ENCODE measurements at regions not wholly inside any gene's neighbourhood (a gene's known extent, or its start where the extent isn't known, plus 50 kb on each side); places are given as distances from the start of the nearest gene placed in this dataset.
"Not testable (repeated sequence)": the region's sequence is repeated elsewhere in the genome, so short reads cannot be mapped to it uniquely, and the experiment has no call there.

GRCh38 chr1:209113521-209113920, 470.0 kb upstream of the CAMK1G start:
- Mint-ChIP-seq H3K4me3 (no peak overlapping the region), H3K4me1 (ENCODE audit: low read depth) (no peaks in the 10 kb centered on the region), H3K27ac (no peak overlapping the region), H3K27me3 (ENCODE audit: insufficient read depth) (no peaks in the 10 kb centered on the region; the same call in 1 of the 2 replicates), H3K9me3 (peaks cover 4% of the 10 kb centered on the region; the same call in 1 of the 2 replicates), H3K36me3 (ENCODE audit: low read depth) (no peaks in the 10 kb centered on the region)
- TF ChIP-seq, protein P1, sequence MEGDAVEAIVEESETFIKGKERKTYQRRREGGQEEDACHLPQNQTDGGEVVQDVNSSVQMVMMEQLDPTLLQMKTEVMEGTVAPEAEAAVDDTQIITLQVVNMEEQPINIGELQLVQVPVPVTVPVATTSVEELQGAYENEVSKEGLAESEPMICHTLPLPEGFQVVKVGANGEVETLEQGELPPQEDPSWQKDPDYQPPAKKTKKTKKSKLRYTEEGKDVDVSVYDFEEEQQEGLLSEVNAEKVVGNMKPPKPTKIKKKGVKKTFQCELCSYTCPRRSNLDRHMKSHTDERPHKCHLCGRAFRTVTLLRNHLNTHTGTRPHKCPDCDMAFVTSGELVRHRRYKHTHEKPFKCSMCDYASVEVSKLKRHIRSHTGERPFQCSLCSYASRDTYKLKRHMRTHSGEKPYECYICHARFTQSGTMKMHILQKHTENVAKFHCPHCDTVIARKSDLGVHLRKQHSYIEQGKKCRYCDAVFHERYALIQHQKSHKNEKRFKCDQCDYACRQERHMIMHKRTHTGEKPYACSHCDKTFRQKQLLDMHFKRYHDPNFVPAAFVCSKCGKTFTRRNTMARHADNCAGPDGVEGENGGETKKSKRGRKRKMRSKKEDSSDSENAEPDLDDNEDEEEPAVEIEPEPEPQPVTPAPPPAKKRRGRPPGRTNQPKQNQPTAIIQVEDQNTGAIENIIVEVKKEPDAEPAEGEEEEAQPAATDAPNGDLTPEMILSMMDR (IDR thresholded peaks at IDR 0.05), result no peak
- DNase-seq, result no peak

- Mint-ChIP-seq H3K4me3 (no peak overlapping the region), H3K27ac (no peak overlapping the region), H3K36me3 (ENCODE audit: low read depth) (no peaks in the 10 kb centered on the region), H3K27me3 (ENCODE audit: insufficient read depth) (no peaks in the 10 kb centered on the region; the same call in none of the 2 replicates), H3K4me1 (ENCODE audit: low read depth) (no peaks in the 10 kb centered on the region), H3K9me3 (peaks cover 4% of the 10 kb centered on the region; the same call in 1 of the 2 replicates)
- DNase-seq, result no peak
- TF ChIP-seq, protein P1 (IDR thresholded peaks at IDR 0.05), result no peak
Observed at GRCh38 chr1:209116705-209117104, 466.8 kb upstream of the CAMK1G start.

DNA sequence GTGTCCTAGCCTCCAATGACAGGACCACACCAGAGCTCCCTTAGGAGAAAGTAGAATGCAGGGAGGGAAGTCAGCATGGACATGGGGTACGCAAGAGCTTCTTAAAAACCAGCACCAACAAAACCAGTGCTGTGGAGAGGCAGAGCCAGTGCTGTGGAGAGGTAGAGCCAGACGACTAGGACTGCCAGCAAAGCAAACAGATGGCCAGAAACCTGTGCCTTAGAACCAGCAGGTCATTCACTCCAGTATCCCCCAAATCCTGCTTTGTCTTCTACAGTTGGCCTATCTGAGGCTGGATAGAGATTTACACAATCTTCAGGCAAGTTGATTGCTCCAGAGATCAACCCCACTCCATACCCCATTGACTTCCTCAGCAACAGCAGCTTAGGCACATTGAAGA, 459.9 kb upstream of the CAMK1G start:
- no peaks in the 10 kb centered on the region for H3K36me3 Mint-ChIP-seq (ENCODE audit: low read depth)
- no peaks in the 10 kb centered on the region for H3K4me1 Mint-ChIP-seq (ENCODE audit: low read depth)
- DNase-seq, result no peak
- H3K27me3 Mint-ChIP-seq (ENCODE audit: insufficient read depth), result no peaks in the 10 kb centered on the region; the same call in 1 of the 2 replicates
- peaks cover 24% of the 10 kb centered on the region for H3K9me3 Mint-ChIP-seq
- TF ChIP-seq, protein P1 (IDR thresholded peaks at IDR 0.05), result no peak
- H3K27ac Mint-ChIP-seq, result no peak overlapping the region
- H3K4me3 Mint-ChIP-seq, result no peak overlapping the region

DNA sequence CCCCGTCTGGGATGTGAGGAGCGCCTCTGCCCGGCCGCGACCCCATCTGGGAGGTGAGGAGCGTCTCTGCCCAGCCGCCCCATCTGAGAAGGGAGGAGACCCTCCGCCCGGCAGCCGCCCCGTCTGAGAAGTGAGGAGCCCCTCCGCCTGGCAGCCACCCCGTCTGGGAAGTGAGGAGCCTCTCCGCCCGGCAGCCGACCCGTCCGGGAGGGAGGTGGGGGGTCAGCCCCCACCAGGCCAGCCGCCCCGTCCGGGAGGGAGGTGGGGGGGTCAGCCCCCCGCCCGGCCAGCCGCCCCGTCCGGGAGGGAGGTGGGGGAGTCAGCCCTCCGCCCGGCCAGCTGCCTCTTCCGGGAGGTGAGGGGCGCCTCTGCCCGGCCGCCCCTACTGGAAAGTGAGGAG, 454.4 kb upstream of the CAMK1G start:
- not testable (repeated sequence) for H3K27ac Mint-ChIP-seq; H3K4me1 Mint-ChIP-seq (ENCODE audit: low read depth); H3K36me3 Mint-ChIP-seq (ENCODE audit: low read depth)

DNA sequence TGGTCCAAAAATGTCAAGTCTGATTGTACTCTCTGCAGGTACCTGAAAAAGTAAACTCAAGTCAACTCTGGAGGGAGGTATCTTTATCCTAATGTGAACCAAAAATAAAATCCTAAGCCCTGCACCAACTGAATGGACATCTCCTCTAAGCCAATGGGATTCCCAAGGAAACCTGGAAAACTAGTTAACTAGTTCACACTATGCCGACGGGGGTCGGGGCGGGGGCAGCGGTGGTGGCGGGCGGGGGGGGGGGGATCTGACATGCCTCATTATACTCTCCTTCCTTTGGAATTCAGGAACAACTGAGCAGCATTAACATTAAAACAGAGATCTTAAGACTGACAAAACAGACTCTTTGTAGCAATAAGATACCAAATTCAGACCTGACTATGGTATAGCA, 452.6 kb upstream of the CAMK1G start:
- H3K36me3 Mint-ChIP-seq (ENCODE audit: low read depth), result no peaks in the 10 kb centered on the region
- H3K4me3 Mint-ChIP-seq, result no peak overlapping the region
- no peak for DNase-seq
- H3K4me1 Mint-ChIP-seq (ENCODE audit: low read depth), result no peaks in the 10 kb centered on the region
- no peak overlapping the region for H3K27ac Mint-ChIP-seq
- H3K9me3 Mint-ChIP-seq, result peaks cover 26% of the 10 kb centered on the region
- H3K27me3 Mint-ChIP-seq (ENCODE audit: insufficient read depth), result no peaks in the 10 kb centered on the region
- TF ChIP-seq, protein P1 (IDR thresholded peaks at IDR 0.05), result no peak

More for the DNA sequence above, 454.4 kb upstream of the CAMK1G start:
- H3K9me3 Mint-ChIP-seq, result peaks cover 29% of the 10 kb centered on the region
- H3K4me3 Mint-ChIP-seq; DNase-seq; H3K27me3 Mint-ChIP-seq (ENCODE audit: insufficient read depth): not testable (repeated sequence)

GRCh38 chr1:209132736-209133467, 450.6 kb upstream of the CAMK1G start:
- H3K9me3 Mint-ChIP-seq, result peaks cover 13% of the 10 kb centered on the region
- H3K4me1 Mint-ChIP-seq (ENCODE audit: low read depth), result no peaks in the 10 kb centered on the region
- TF ChIP-seq, protein P1 (IDR thresholded peaks at IDR 0.05), result no peak
- no peaks in the 10 kb centered on the region for H3K27me3 Mint-ChIP-seq (ENCODE audit: insufficient read depth)
- H3K36me3 Mint-ChIP-seq (ENCODE audit: low read depth), result no peaks in the 10 kb centered on the region
- DNase-seq, result no peak
- H3K4me3 Mint-ChIP-seq, result no peak overlapping the region
- no peak overlapping the region for H3K27ac Mint-ChIP-seq

Data from HFFc6 (cell line).